ENCODE measurements at regions not wholly inside any gene's neighbourhood (a gene's known extent, or its start where the extent isn't known, plus 50 kb on each side); places are given as distances from the start of the nearest gene placed in this dataset.
"Not testable (repeated sequence)": the region's sequence is repeated elsewhere in the genome, so short reads cannot be mapped to it uniquely, and the experiment has no call there.

DNA sequence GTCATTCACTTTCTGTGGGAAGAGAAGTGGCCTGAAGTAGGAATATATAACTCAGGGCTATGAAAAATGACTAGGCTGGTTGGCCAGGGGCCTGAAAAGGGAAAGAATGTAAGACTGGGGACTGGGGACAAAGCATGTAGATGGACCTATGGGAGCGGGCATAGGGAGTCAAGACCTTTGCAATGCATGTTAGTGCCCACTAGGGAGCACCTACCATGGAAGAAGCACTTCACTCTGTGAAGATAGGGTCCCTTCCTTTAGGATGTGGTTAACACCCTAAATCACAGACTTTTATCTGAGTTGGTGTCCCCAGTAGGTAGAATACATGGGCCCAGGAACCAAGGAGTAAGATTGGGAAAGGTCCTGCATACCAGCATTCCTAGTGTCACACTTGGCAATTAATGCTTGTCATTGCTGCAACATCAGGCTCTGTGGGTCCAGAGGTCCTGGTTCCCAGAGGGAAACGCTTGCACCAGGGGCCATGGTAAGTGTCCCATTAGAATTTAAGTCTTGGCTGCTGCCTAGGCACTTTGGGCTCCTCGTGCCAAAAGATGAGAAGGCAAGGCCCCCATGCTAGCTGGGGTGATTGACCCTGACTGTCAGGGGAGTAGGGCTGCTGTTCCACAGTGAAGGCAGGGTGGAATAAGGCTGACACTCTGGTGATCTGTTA is 79.6 kb downstream of the CRYGS start:
- Histone ChIP-seq H3K4me3 (ENCODE audit: insufficient read depth, low read depth, low read length) (no peak overlapping the region), H3K36me3 (replicated peaks; ENCODE audit: control insufficient read depth, insufficient read depth, low read length) (no peaks in the 10 kb centered on the region), H3K27me3 (ENCODE audit: control insufficient read depth, insufficient read depth, low read length) (no peaks in the 10 kb centered on the region)
- DNase-seq = peak; percentile 42

DNA sequence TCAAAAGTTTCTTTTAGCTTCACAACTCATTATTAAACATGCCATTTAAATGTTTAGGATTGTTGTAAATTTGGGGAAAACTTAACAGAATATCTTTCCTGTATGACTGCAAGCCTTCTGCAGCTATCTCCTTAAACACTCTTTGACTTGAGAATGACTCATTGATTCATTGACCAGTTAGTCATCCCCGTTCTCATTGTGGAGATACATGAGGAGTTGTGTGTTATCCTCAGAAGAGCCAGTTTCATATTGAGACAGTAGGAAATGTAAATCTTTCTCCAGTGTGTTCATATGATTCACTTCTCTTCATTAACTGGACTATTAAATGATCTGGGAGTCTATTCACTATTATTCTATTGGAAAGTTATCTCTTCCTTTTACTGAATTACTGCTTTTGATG is 83.0 kb downstream of the CRYGS start:
- Histone ChIP-seq H3K36me3 (replicated peaks; ENCODE audit: control insufficient read depth, insufficient read depth, low read length) (no peaks in the 10 kb centered on the region), H3K4me3 (ENCODE audit: insufficient read depth, low read depth, low read length) (no peak overlapping the region), H3K27me3 (ENCODE audit: control insufficient read depth, insufficient read depth, low read length) (no peaks in the 10 kb centered on the region)
- no peak for DNase-seq

DNA sequence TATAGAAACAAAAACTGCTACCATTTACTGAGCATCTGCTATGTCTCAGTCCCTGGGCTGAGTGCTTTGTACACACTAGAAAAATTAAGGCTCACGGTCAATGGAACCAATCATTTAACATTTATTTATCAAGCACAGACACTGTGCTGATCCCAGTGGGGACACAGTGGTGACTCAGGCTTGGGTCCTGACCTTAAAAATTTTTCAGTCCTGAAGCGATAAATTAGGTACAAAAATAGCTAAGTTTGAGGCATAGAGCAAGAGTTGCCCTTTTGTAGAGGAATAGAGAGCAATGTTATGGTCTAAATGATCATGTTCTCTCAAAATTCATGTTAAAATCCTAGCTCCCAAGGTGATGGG is 85.1 kb downstream of the CRYGS start:
- Histone ChIP-seq H3K36me3 (replicated peaks; ENCODE audit: control insufficient read depth, insufficient read depth, low read length) (no peaks in the 10 kb centered on the region), H3K27me3 (ENCODE audit: control insufficient read depth, insufficient read depth, low read length) (no peaks in the 10 kb centered on the region), H3K4me3 (ENCODE audit: insufficient read depth, low read depth, low read length) (no peak overlapping the region)
- DNase-seq = no peak

DNA sequence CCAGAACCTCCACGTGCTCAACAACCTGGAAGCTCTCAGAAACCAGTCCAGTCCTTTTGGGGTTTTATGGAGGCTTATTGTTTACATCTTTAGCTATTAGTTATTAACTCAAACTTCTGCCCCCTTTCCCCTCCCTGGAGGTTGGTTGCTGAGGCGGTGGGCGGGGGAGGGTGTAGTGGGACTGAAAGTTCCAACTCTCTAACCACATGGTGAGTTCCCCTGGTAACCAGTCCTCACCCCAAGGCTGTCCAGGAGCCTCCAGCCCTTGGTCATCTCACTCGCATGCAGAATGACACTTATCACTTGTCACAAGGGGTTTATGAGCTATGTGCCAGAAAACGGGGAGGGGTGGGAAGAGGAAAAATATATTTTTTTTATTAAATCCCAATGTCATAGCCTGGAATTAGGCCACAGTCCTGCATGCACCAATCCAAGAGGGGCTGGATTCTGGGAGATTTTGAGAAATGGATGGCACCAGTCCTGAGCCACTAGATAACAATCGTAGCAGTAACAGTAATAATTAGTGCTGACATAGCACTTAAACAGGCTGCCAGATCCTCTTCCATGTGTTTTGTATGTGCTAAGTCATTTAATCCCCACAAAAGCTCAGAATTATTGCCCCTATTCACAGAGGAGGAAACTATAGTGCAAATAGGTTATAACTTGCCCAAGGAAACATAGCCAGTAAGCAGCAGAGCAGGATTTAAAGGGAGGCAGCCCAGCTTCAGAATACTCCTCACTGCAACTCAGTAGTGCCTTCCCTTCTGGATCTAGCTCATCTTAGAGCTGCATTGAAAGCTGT is 85.7 kb downstream of the CRYGS start:
- no peak for DNase-seq
- Histone ChIP-seq H3K4me3 (ENCODE audit: insufficient read depth, low read depth, low read length) (no peak overlapping the region), H3K27me3 (ENCODE audit: control insufficient read depth, insufficient read depth, low read length) (no peaks in the 10 kb centered on the region), H3K36me3 (replicated peaks; ENCODE audit: control insufficient read depth, insufficient read depth, low read length) (no peaks in the 10 kb centered on the region)

DNA sequence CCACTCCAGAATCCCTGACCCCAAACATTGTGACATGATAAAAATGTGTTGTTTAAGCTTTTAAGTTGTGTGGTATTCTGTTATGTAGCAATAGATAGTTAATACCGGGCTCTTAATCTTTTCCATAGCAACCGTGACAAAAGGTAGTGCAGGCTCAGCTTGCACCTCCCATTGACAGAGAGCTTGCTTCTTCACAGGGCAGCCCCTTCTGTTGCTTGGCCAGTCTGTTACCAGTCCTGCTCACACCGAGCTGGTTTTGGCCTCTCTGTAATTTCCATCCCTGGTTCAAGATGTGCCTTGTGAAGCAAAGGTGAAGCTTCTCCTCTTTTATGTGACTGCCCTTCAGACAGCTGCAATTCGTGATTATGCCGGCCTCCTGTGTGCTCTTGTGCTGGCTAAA is 86.9 kb downstream of the CRYGS start:
- Histone ChIP-seq H3K4me3 (ENCODE audit: insufficient read depth, low read depth, low read length) (no peak overlapping the region), H3K27me3 (ENCODE audit: control insufficient read depth, insufficient read depth, low read length) (no peaks in the 10 kb centered on the region)
- no peak for DNase-seq

DNA sequence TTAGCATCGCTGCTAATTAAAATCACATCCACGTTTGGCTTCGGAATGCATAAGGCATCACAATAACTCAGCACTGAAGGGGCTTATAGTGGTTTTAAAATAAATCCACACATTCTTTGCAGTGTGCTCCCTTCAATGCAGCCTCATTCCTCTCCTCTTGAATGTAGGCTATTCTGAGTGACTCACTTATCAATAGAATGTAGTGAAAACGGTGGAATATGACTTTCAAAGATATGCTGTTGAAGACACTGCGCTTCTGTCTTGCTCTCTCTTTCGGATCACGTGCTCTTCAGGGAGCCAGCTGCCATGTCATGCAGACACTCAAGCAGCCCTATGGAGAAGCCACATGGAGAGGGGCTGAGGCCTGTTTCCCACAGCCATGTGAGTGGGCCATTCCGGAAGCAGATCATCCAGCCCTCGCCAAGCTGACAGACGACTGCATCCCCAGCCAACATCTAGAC is 87.4 kb downstream of the CRYGS start:
- no peak for DNase-seq
- Histone ChIP-seq H3K4me3 (ENCODE audit: insufficient read depth, low read depth, low read length) (no peak overlapping the region), H3K27me3 (ENCODE audit: control insufficient read depth, insufficient read depth, low read length) (no peaks in the 10 kb centered on the region), H3K36me3 (replicated peaks; ENCODE audit: control insufficient read depth, insufficient read depth, low read length) (no peaks in the 10 kb centered on the region)

More for the DNA sequence above, 86.9 kb downstream of the CRYGS start:
- H3K36me3 ChIP-seq (replicated peaks; ENCODE audit: control insufficient read depth, insufficient read depth, low read length) = no peaks in the 10 kb centered on the region

DNA sequence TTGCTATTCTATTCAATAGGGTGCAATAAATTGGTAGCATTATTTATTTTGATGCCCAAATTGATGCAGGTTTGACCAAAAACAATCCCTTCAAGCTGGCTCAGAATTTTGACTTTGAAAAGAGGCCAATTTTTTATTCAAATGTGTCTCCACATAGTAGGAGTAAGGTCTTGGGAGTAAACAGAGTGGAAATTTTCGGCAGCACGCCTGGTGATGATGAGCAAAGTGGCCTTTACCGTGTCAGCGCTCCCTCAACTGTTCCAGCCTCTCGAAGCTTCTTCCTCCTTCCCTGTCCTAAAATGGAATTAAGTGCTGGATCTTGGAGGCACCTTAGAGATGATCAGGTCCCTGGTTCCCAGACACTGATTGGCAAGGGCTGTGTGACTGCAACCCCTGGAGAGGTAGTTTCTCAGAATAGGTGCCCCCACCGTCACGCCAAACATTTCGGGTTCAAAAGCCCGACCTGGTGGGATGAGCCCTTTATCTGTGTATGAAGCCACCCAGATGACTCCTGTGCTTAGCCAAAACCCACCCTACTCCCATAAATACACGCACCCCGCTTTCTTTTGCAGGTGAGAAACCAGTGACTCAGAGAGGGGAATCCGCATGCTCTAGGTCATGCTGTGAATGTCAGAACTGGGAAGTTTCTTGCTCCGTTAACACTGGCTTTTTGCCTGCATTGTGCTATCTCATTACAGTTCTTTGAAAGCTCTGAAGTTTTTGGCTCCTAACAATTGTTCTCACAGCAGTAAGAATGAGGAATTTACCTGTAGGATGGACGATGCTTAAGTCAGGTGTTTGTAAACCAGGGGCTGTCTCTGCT is 89.1 kb downstream of the CRYGS start:
- Histone ChIP-seq H3K36me3 (replicated peaks; ENCODE audit: control insufficient read depth, insufficient read depth, low read length) (no peaks in the 10 kb centered on the region), H3K27me3 (ENCODE audit: control insufficient read depth, insufficient read depth, low read length) (no peaks in the 10 kb centered on the region), H3K4me3 (ENCODE audit: insufficient read depth, low read depth, low read length) (no peak overlapping the region)
- no peak for DNase-seq

DNA sequence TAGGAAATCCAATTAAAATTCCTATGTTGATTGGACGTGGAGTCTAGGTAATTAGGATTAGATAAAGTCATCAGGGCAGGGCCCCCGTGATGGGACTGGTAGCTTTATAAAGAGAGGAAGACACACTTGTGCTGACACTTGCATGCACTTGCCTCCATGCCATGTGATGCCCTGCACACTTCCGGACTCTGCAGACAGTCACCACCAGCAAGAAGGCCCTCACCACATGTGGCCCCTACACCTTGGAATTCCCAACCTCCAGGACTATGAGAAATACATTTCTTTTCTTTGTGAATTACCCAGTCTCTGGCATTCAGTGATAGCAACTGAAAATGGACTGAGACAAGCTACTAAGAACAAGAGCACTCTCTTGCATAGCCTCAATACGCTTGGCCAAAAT is 90.6 kb downstream of the CRYGS start:
- H3K4me3 ChIP-seq (ENCODE audit: insufficient read depth, low read depth, low read length) = no peak overlapping the region
- no peaks in the 10 kb centered on the region for H3K27me3 ChIP-seq (ENCODE audit: control insufficient read depth, insufficient read depth, low read length)
- no peak for DNase-seq
- H3K36me3 ChIP-seq (replicated peaks; ENCODE audit: control insufficient read depth, insufficient read depth, low read length) = no peaks in the 10 kb centered on the region

DNA sequence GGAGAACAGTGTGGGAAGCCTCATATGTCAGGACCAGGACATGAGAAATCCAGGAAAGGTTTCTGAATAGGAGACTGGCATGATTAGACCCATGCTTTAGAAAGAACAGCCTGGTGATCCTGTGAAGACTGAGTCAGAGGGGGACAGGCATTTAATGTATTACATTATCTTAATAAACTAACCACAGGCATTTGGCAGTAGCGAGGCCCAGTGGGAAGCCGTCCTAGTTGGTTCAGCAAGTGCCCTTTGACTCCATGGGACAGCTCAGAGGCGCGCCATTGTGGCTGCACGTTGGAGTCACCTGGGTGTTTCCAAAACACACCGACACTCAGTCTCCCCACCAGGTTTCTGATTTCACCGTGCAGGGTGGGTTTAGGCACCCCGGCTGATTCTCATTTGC is 90.5 kb upstream of the DGKG start:
- Histone ChIP-seq H3K27me3 (ENCODE audit: control insufficient read depth, insufficient read depth, low read length) (no peaks in the 10 kb centered on the region), H3K4me3 (ENCODE audit: insufficient read depth, low read depth, low read length) (no peak overlapping the region), H3K36me3 (replicated peaks; ENCODE audit: control insufficient read depth, insufficient read depth, low read length) (no peaks in the 10 kb centered on the region)
- no peak for DNase-seq

DNA sequence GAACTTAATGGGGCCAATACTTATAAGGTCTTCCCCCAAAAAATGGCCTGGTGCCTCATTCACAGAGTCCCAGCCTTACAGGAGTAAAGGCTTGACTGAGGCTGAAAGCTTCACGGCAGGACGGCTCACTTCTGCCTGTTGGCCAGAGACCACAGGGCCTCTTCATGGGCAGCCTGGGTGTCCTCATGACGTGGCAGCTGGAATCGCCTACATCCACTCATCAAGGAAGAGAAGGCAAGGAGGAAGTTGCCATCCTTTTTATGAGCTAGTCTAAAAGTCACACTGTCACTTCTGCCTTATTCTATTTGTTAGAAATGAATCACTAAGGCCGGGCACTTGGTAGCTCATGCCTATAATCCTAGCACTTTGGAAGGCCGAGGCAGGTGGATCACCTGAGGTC is 89.3 kb upstream of the DGKG start:
- H3K4me3 ChIP-seq (ENCODE audit: insufficient read depth, low read depth, low read length) = no peak overlapping the region
- no peak for DNase-seq
- no peaks in the 10 kb centered on the region for H3K36me3 ChIP-seq (replicated peaks; ENCODE audit: control insufficient read depth, insufficient read depth, low read length)
- H3K27me3 ChIP-seq (ENCODE audit: control insufficient read depth, insufficient read depth, low read length) = no peaks in the 10 kb centered on the region

DNA sequence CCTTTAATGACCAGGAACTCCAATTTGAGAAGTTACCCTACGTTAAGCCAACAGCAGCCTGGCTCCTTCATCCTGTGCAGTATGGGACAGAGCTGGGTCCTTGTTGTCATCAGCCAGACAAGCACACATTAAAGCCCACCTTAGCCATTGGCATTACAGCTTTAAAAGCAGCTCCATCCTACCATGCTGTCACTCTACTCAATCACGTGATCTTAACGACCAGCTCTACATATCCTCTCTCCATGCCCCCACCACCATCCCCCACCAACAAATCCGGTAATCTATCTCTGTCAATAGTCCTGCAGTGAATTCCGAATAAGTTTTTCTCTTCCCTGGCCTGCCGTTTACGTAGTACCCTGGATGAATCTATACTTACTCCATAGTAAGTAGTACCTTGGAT is 82.9 kb upstream of the DGKG start:
- Histone ChIP-seq H3K36me3 (replicated peaks; ENCODE audit: control insufficient read depth, insufficient read depth, low read length) (no peaks in the 10 kb centered on the region), H3K4me3 (ENCODE audit: insufficient read depth, low read depth, low read length) (no peak overlapping the region), H3K27me3 (ENCODE audit: control insufficient read depth, insufficient read depth, low read length) (no peaks in the 10 kb centered on the region)
- DNase-seq = no peak

DNA sequence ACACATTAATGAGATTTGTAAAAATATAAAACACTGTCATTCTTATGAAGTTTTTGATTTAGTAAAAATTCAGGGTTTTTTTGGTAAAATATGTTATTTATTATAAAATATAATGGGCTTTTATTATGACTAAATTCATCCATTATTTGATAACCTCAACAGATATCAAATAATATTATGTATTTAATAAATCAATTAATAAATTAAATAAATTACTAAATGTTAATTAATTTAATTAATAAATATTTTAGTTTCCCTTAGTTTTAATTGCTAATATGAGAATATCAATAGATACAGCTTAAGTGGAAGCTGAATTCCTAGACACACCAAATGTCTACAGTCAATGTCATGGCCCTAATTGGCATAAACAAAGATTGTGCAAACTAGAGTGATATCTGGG is 82.3 kb upstream of the DGKG start:
- Histone ChIP-seq H3K27me3 (ENCODE audit: control insufficient read depth, insufficient read depth, low read length) (no peaks in the 10 kb centered on the region), H3K36me3 (replicated peaks; ENCODE audit: control insufficient read depth, insufficient read depth, low read length) (no peaks in the 10 kb centered on the region), H3K4me3 (ENCODE audit: insufficient read depth, low read depth, low read length) (no peak overlapping the region)
- no peak for DNase-seq

DNA sequence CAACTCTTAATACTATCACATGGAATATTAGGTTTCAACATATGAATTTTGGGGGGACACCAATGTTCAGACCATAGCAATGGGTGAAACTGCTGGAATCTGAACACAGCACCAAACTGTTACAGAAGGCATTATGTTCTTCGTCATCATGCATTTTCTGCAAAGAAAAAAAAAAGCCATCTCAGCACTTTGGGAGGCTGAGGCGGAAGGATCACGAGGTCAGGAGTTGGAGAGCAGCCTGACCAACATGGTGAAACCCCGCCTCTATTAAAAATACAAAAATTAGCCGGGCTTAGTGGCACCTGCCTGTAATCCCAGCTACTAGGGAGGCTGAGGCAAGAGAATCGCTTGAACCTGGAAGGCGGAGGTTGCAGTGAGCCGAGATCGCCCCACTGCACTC is 80.9 kb upstream of the DGKG start:
- not testable (repeated sequence) for DNase-seq; H3K4me3 ChIP-seq (ENCODE audit: insufficient read depth, low read depth, low read length); H3K27me3 ChIP-seq (ENCODE audit: control insufficient read depth, insufficient read depth, low read length); H3K36me3 ChIP-seq (replicated peaks; ENCODE audit: control insufficient read depth, insufficient read depth, low read length)

DNA sequence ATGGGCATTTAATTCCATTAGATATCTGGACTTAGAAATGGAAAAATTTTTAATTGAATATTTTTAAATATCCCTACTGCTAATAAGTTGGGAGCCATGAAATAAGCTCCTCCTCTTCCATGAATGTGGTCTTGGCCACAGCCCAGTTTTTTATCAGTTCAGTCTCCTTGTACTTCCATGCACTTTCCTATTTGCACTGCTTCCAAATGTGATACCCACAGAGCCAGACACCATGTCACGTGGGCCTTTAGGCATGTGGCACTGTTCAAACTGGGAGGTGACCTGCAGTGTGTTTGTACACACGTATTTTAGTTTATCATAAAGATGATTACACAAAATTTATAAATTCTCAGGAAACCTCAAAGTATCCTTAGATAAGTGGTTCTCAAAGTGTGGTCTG is 80.1 kb upstream of the DGKG start:
- H3K36me3 ChIP-seq (replicated peaks; ENCODE audit: control insufficient read depth, insufficient read depth, low read length) = no peaks in the 10 kb centered on the region
- DNase-seq = no peak
- H3K27me3 ChIP-seq (ENCODE audit: control insufficient read depth, insufficient read depth, low read length) = no peaks in the 10 kb centered on the region
- H3K4me3 ChIP-seq (ENCODE audit: insufficient read depth, low read depth, low read length) = no peak overlapping the region

DNA sequence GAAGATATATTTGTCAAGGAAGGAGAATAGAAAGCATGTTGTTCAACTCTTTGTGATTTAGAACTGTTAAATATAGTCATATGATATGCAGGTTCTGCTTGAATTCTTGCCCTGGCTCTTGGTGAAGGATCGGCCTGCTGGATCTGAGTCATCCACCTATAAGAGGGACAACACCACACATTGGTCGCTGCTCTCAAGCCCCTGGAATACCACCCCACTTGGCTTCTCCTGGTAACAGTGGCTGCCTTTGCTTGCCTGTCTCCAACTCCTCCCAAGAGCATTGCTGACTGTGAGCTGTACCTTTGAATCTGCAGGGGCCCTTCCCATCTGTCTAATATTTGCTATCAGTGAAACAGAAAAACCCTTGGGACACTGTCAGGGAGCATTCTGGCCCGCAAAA is 78.9 kb upstream of the DGKG start:
- no peak overlapping the region for H3K4me3 ChIP-seq (ENCODE audit: insufficient read depth, low read depth, low read length)
- no peaks in the 10 kb centered on the region for H3K36me3 ChIP-seq (replicated peaks; ENCODE audit: control insufficient read depth, insufficient read depth, low read length)
- no peaks in the 10 kb centered on the region for H3K27me3 ChIP-seq (ENCODE audit: control insufficient read depth, insufficient read depth, low read length)
- no peak for DNase-seq

Measured in H7 (cell line).